ENCODE measurements at regions not wholly inside any gene's neighbourhood (a gene's known extent, or its start where the extent isn't known, plus 50 kb on each side); places are given as distances from the start of the nearest gene placed in this dataset.
"Not testable (repeated sequence)": the region's sequence is repeated elsewhere in the genome, so short reads cannot be mapped to it uniquely, and the experiment has no call there.

GRCh38 chr7:131034166-131034881 is 293.4 kb upstream of the MKLN1 start:
- Mint-ChIP-seq H3K36me3 (peaks cover 2% of the 10 kb centered on the region), H3K27ac (peak overlapping the region in 2 of 3 donors; percentile 54 to 69), H3K27me3 (no peaks in the 10 kb centered on the region), H3K4me3 (peak overlapping the region in 1 of 4 donors; percentile 22), H3K9me3 (peaks cover 0 to 2% (median 0%) of the 10 kb centered on the region in 3 donors), H3K4me1 (peaks cover 57 to 65% (median 64%) of the 10 kb centered on the region in 3 donors)

- Mint-ChIP-seq H3K27ac (peak overlapping the region; percentile 69 to 79 (median 69)), H3K9me3 (peaks cover 0 to 2% (median 0%) of the 10 kb centered on the region in 3 donors), H3K36me3 (peaks cover 2% of the 10 kb centered on the region), H3K4me1 (peaks cover 60 to 71% (median 67%) of the 10 kb centered on the region in 3 donors), H3K4me3 (peak overlapping the region in 1 of 4 donors; percentile 83), H3K27me3 (no peaks in the 10 kb centered on the region)
Measured at GRCh38 chr7:131035088-131035770, 292.4 kb upstream of the MKLN1 start.

DNA sequence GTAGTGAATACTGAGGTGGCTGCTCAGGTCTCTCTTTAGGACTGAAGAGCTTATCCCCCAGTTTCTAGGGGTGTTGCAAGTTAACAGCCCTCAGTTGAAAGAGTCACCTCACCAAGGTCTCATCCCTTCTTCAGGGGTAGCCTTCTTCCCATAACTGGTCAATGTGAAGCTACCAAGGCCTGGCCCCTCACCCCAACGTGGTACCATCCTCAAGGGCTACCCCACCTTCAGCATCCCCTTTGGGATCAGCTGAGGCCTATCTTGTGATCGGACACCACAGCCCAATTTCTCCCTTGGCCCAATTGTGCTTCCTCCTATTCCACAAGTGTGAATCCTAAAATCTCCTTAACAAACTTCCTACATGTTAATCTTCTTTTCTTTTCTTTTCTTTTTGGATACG is 289.5 kb upstream of the MKLN1 start:
- Mint-ChIP-seq H3K4me1 (peaks cover 39 to 63% (median 59%) of the 10 kb centered on the region in 3 donors), H3K36me3 (peaks cover 2% of the 10 kb centered on the region), H3K9me3 (peaks cover 0 to 2% (median 0%) of the 10 kb centered on the region in 3 donors), H3K4me3 (no peak overlapping the region), H3K27ac (peak overlapping the region in 2 of 3 donors; percentile 76 to 87), H3K27me3 (no peaks in the 10 kb centered on the region)

DNA sequence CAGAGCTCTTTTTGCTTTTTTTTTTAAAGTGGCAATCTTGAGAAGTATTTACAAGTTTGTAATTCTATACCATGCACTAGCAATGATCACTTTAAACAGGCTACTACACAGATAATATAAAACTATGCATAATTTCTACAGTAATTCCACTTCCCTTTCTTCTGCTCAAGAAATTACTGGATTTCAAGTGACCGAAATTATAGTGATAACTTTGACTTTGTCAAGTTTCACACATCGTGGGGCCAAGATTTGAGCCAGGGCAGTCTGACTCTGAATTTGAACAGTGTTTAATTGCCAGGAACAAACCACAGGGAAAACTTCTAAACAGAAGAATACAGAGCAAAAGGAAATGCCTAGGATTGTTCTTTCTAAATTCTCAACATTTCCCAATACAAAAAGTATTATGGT is 288.3 kb upstream of the MKLN1 start:
- H3K9me3 Mint-ChIP-seq, result peaks cover 0 to 2% (median 0%) of the 10 kb centered on the region in 3 donors
- H3K4me3 Mint-ChIP-seq, result no peak overlapping the region
- peaks cover under 1% of the 10 kb centered on the region for H3K36me3 Mint-ChIP-seq
- no peaks in the 10 kb centered on the region for H3K27me3 Mint-ChIP-seq
- peak overlapping the region; percentile 68 to 87 (median 76) for H3K27ac Mint-ChIP-seq
- peaks cover 32 to 57% (median 50%) of the 10 kb centered on the region in 3 donors for H3K4me1 Mint-ChIP-seq

GRCh38 chr7:131039836-131040235 is 287.8 kb upstream of the MKLN1 start:
- Mint-ChIP-seq H3K27me3 (no peaks in the 10 kb centered on the region), H3K36me3 (no peaks in the 10 kb centered on the region), H3K4me3 (peak overlapping the region in 1 of 4 donors; percentile 19), H3K27ac (peak overlapping the region; percentile 68 to 87 (median 76)), H3K4me1 (peaks cover 31 to 55% (median 47%) of the 10 kb centered on the region in 3 donors), H3K9me3 (peaks cover 0 to 2% (median 0%) of the 10 kb centered on the region in 3 donors)

- H3K9me3 Mint-ChIP-seq, result peaks cover 0 to 2% (median 0%) of the 10 kb centered on the region in 3 donors
- no peaks in the 10 kb centered on the region for H3K36me3 Mint-ChIP-seq
- peak overlapping the region in 1 of 4 donors; percentile 19 for H3K4me3 Mint-ChIP-seq
- H3K27ac Mint-ChIP-seq, result peak overlapping the region; percentile 55 to 83 (median 76)
- peaks cover 26 to 55% (median 49%) of the 10 kb centered on the region in 3 donors for H3K4me1 Mint-ChIP-seq
- H3K27me3 Mint-ChIP-seq, result no peaks in the 10 kb centered on the region
Measured at GRCh38 chr7:131040467-131040932, 287.2 kb upstream of the MKLN1 start.

GRCh38 chr7:131041012-131041695 is 286.5 kb upstream of the MKLN1 start:
- peak overlapping the region in 2 of 4 donors; percentile 16 to 39 for H3K4me3 Mint-ChIP-seq
- peak overlapping the region; percentile 39 to 83 (median 76) for H3K27ac Mint-ChIP-seq
- H3K27me3 Mint-ChIP-seq, H3K9me3 Mint-ChIP-seq, H3K36me3 Mint-ChIP-seq: not testable (repeated sequence)
- H3K4me1 Mint-ChIP-seq, result peaks cover 23 to 53% (median 48%) of the 10 kb centered on the region in 3 donors

- H3K27ac Mint-ChIP-seq, result peak overlapping the region; percentile 26 to 95 (median 42)
- H3K9me3 Mint-ChIP-seq, result peaks cover 0 to 5% (median 2%) of the 10 kb centered on the region in 3 donors
- H3K27me3 Mint-ChIP-seq, result no peaks in the 10 kb centered on the region
- peak overlapping the region in 3 of 4 donors; percentile 1 to 77 (median 2) for H3K4me3 Mint-ChIP-seq
- H3K36me3 Mint-ChIP-seq, result peaks cover 5% of the 10 kb centered on the region
- H3K4me1 Mint-ChIP-seq, result peaks cover 29 to 52% (median 46%) of the 10 kb centered on the region in 3 donors
Measured at GRCh38 chr7:131042269-131043160, 285.2 kb upstream of the MKLN1 start.

GRCh38 chr7:131045526-131045925 is 282.1 kb upstream of the MKLN1 start:
- peak overlapping the region in 1 of 4 donors; percentile 68 for H3K4me3 Mint-ChIP-seq
- peaks cover 0 to 5% (median 2%) of the 10 kb centered on the region in 3 donors for H3K9me3 Mint-ChIP-seq
- peaks cover 5% of the 10 kb centered on the region for H3K36me3 Mint-ChIP-seq
- H3K4me1 Mint-ChIP-seq, result peaks cover 31 to 57% (median 51%) of the 10 kb centered on the region in 3 donors
- no peaks in the 10 kb centered on the region for H3K27me3 Mint-ChIP-seq
- peak overlapping the region; percentile 41 to 80 (median 79) for H3K27ac Mint-ChIP-seq

GRCh38 chr7:131046246-131046645 is 281.4 kb upstream of the MKLN1 start:
- peaks cover 0 to 5% (median 2%) of the 10 kb centered on the region in 3 donors for H3K9me3 Mint-ChIP-seq
- H3K36me3 Mint-ChIP-seq, result peaks cover 5% of the 10 kb centered on the region
- peak overlapping the region in 3 of 4 donors; percentile 23 to 76 (median 68) for H3K4me3 Mint-ChIP-seq
- H3K4me1 Mint-ChIP-seq, result peaks cover 31 to 56% (median 50%) of the 10 kb centered on the region in 3 donors
- peak overlapping the region; percentile 51 to 89 (median 79) for H3K27ac Mint-ChIP-seq
- no peaks in the 10 kb centered on the region for H3K27me3 Mint-ChIP-seq

DNA sequence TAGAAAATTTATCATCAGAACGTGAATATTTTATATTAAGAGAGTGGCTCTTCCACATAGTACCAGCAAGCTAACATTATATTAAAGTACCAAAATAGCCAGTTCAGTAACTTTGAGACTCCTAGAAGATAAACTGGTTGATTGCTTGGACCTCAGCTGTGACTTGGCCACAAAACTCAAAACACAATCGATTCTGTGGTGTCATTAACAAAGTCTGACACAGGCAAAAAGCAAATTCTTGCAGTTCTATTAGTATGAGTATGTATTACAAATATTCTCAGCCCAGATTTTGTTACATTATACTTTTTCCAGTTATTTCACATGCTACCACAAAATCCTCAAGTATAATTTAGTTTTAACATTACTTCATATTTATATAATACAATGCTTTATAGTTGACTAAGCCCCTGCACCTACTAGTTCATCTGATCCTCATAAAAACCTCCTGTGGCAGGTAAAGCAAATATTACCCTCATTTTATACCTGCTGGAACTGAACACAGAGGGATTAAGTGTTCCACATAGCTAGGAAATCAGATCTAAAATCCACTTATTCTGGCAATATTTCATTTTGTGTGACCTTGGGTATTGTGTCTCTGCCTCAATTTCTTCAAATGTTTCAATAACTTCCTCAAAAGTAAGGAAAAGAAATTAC is 279.9 kb upstream of the MKLN1 start:
- Mint-ChIP-seq H3K4me1 (peaks cover 31 to 53% (median 47%) of the 10 kb centered on the region in 3 donors), H3K36me3 (peaks cover 5% of the 10 kb centered on the region), H3K27me3 (no peaks in the 10 kb centered on the region), H3K4me3 (no peak overlapping the region), H3K9me3 (peaks cover 0 to 5% (median 2%) of the 10 kb centered on the region in 3 donors), H3K27ac (peak overlapping the region; percentile 18 to 51 (median 27))

DNA sequence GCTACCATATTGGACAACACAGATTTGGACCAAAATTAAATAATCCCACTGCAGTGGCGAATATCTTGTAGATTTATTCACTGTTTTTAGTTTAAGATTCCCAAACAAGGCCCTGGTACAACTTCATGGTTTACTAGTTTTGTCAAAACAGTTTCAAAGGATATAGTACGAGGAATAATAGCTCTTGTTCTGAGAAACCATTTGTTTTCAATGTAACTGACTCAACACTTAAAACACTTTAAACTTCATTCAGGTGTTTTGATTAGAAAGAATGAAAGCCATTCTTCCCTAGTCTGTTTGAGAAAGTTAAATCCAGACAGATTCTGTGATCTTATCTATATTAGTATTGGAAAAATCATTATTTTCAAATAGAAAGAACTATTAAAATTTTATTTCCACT is 276.4 kb upstream of the MKLN1 start:
- Mint-ChIP-seq H3K4me3 (no peak overlapping the region), H3K9me3 (no peaks in the 10 kb centered on the region), H3K36me3 (peaks cover 5% of the 10 kb centered on the region), H3K27ac (no peak overlapping the region), H3K4me1 (peaks cover 49 to 56% (median 55%) of the 10 kb centered on the region in 3 donors), H3K27me3 (no peaks in the 10 kb centered on the region)

DNA sequence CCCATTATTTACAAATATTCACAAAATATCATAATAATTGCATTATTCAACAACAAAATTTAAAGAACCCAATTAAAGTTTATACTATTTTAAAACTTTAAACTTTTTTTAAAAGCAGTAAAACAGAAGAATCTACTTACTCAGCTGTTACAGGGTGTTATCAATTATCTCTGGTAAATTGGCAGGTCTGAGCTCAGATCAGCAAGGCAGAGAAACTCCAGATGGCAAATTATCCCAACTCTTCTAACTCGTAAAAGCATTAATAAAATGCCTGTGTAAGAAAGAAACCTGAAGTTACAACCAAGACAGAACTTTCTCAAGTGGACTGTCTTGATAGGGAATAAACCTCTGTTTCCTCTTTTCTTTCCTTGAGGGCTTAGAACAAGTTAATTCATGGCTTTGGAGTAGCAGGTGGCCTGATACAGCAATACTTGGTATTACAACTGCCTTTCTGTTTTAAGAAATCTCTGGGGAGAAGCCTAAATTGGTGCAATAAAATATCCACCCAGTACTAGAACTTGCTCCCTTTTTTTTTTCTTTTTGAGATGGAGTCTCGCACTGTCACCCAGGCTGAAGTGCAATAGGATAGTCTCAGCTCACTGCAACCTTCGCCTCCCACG is 275.3 kb upstream of the MKLN1 start:
- H3K4me1 Mint-ChIP-seq, result peaks cover 47 to 60% (median 59%) of the 10 kb centered on the region in 3 donors
- H3K4me3 Mint-ChIP-seq, result no peak overlapping the region
- H3K27ac Mint-ChIP-seq, result peak overlapping the region in 2 of 3 donors; percentile 75 to 77
- no peaks in the 10 kb centered on the region for H3K9me3 Mint-ChIP-seq
- peaks cover 4% of the 10 kb centered on the region for H3K36me3 Mint-ChIP-seq
- no peaks in the 10 kb centered on the region for H3K27me3 Mint-ChIP-seq

Data from IgD-negative memory B cell (primary cell).